Kidney epithelial cell (primary cell): ENCODE measurements at regions not wholly inside any gene's neighbourhood (a gene's known extent, or its start where the extent isn't known, plus 50 kb on each side); places are given as distances from the start of the nearest gene placed in this dataset.

Source experiments
- DNase-seq: peaks from one replicate; pipeline ENCODE4 v3.0.0-alpha.2; 2010; ENCODE audit warnings: low read depth
- H3K27me3 ChIP-seq: 2 replicates; pipeline ENCODE4 v1.6.0; 2011; ENCODE audit warnings: low read length; ENCODE audit not compliant: control insufficient read depth, insufficient read depth
- H3K36me3 ChIP-seq: 2 replicates; pipeline ENCODE4 v1.5.1; 2011; ENCODE audit warnings: low read length; ENCODE audit not compliant: control insufficient read depth, insufficient read depth
- H3K4me3 ChIP-seq: 2 replicates; pipeline ENCODE4 v1.5.1; 2011; ENCODE audit warnings: low read depth, mild to moderate bottlenecking, control low read depth, low read length
- CTCF ChIP-seq: IDR thresholded peaks from 2 replicates; pipeline ENCODE4 v1.5.1; 2011; ENCODE audit warnings: mild to moderate bottlenecking, moderate library complexity, low read length, control low read depth, inconsistent platforms; ENCODE audit not compliant: insufficient read depth, poor library complexity, severe bottlenecking

GRCh38 chr1:213852107-213852506 is 135.7 kb upstream of the PROX1 start:
- H3K27me3 ChIP-seq = no peaks in the 10 kb centered on the region
- no peak for TF ChIP-seq CTCF
- no peak for DNase-seq
- no peak overlapping the region for H3K4me3 ChIP-seq
- no peaks in the 10 kb centered on the region for H3K36me3 ChIP-seq

- H3K27me3 ChIP-seq = no peaks in the 10 kb centered on the region
- no peaks in the 10 kb centered on the region for H3K36me3 ChIP-seq
- H3K4me3 ChIP-seq = no peak overlapping the region
- TF ChIP-seq CTCF = no peak
- DNase-seq = no peak
Observed at GRCh38 chr1:213858581-213858980, 129.2 kb upstream of the PROX1 start.

GRCh38 chr1:213861841-213862240 is 125.9 kb upstream of the PROX1 start:
- TF ChIP-seq CTCF = no peak
- DNase-seq = no peak
- no peak overlapping the region for H3K4me3 ChIP-seq
- H3K36me3 ChIP-seq = no peaks in the 10 kb centered on the region
- H3K27me3 ChIP-seq = no peaks in the 10 kb centered on the region

GRCh38 chr1:213864091-213864490 is 123.7 kb upstream of the PROX1 start:
- Histone ChIP-seq H3K4me3 (no peak overlapping the region), H3K27me3 (no peaks in the 10 kb centered on the region), H3K36me3 (no peaks in the 10 kb centered on the region)
- no peak for TF ChIP-seq CTCF
- no peak for DNase-seq

- H3K36me3 ChIP-seq = no peaks in the 10 kb centered on the region
- no peak overlapping the region for H3K4me3 ChIP-seq
- DNase-seq = no peak
- no peak for TF ChIP-seq CTCF
- H3K27me3 ChIP-seq = no peaks in the 10 kb centered on the region
Observed at GRCh38 chr1:213868482-213868881, 119.3 kb upstream of the PROX1 start.

- no peak for TF ChIP-seq CTCF
- Histone ChIP-seq H3K27me3 (no peaks in the 10 kb centered on the region), H3K4me3 (no peak overlapping the region), H3K36me3 (no peaks in the 10 kb centered on the region)
- no peak for DNase-seq
Observed at GRCh38 chr1:213871179-213871578, 116.6 kb upstream of the PROX1 start.
